ENCODE measurements at regions not wholly inside any gene's neighbourhood (a gene's known extent, or its start where the extent isn't known, plus 50 kb on each side); places are given as distances from the start of the nearest gene placed in this dataset.

- no peak for DNase-seq
Measured at GRCh38 chr2:8154936-8155335, 526.9 kb upstream of the ID2 start.

GRCh38 chr2:8157621-8158430 lies 524.0 kb upstream of the ID2 start:
- no peak for DNase-seq

- no peak for DNase-seq
Measured at GRCh38 chr2:8158711-8159110, 523.1 kb upstream of the ID2 start.

GRCh38 chr2:8159211-8159965 lies 522.5 kb upstream of the ID2 start:
- no peak for DNase-seq

- DNase-seq = no peak
Measured at GRCh38 chr2:8159966-8160603, 521.8 kb upstream of the ID2 start.

GRCh38 chr2:8160959-8161358 lies 520.9 kb upstream of the ID2 start:
- no peak for DNase-seq

- no peak for DNase-seq
Measured at GRCh38 chr2:8162552-8162951, 519.3 kb upstream of the ID2 start.

- no peak for DNase-seq
Measured at GRCh38 chr2:8165550-8165949, 516.3 kb upstream of the ID2 start.

- no peak for DNase-seq
Measured at GRCh38 chr2:8168022-8168717, 513.7 kb upstream of the ID2 start.

- DNase-seq = no peak
Measured at GRCh38 chr2:8168876-8169424, 512.9 kb upstream of the ID2 start.

GRCh38 chr2:8169443-8169842 lies 512.4 kb upstream of the ID2 start:
- DNase-seq = no peak

GRCh38 chr2:8170552-8171327 lies 511.1 kb upstream of the ID2 start:
- DNase-seq = no peak

GRCh38 chr2:8171608-8172007 lies 510.2 kb upstream of the ID2 start:
- no peak for DNase-seq

GRCh38 chr2:8172661-8173060 lies 509.2 kb upstream of the ID2 start:
- no peak for DNase-seq

- DNase-seq = no peak
Measured at GRCh38 chr2:8174641-8175257, 507.1 kb upstream of the ID2 start.

GRCh38 chr2:8176887-8177286 lies 505.0 kb upstream of the ID2 start:
- DNase-seq = no peak

- no peak for DNase-seq
Measured at GRCh38 chr2:8177566-8177965, 504.3 kb upstream of the ID2 start.

- no peak for DNase-seq
Measured at GRCh38 chr2:8178911-8179310, 502.9 kb upstream of the ID2 start.

GRCh38 chr2:8189316-8189715 lies 492.5 kb upstream of the ID2 start:
- no peak for DNase-seq

- DNase-seq = no peak
Measured at GRCh38 chr2:8190279-8190678, 491.6 kb upstream of the ID2 start.

GRCh38 chr2:8191427-8191826 lies 490.4 kb upstream of the ID2 start:
- no peak for DNase-seq

GRCh38 chr2:8193146-8193545 lies 488.7 kb upstream of the ID2 start:
- no peak for DNase-seq

Measured in activated gamma-delta T cell (primary cell).